ENCODE measurements at regions not wholly inside any gene's neighbourhood (a gene's known extent, or its start where the extent isn't known, plus 50 kb on each side); places are given as distances from the start of the nearest gene placed in this dataset.

DNA sequence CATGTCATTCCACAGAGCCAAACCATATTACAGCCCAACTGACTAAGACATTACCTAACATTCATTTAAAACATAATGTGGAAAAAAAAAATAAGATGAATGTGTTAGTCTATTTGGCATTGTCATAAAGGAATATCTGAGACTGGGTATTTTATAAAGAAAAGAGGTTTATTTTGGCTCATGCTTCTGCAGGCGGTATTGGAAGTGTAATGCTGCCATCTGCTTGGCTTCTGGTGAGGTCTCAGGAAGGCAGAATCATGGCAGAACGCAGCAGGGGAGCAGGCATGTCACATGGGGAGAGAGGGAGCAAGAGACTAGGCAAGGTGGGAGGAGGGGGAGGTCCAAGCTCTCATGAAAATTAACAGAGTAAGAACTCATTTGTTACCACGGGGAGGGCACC, 504.8 kb upstream of the LRATD1 start:
- no peak overlapping the region for H3K4me3 ChIP-seq
- intact Hi-C loops (cut with micrococcal nuclease; ENCODE audit: unreplicated experiment) (no loop called here), in situ Hi-C loops (cut with MboI) (no loop called here)
- no peaks in the 10 kb centered on the region for H3K9me3 ChIP-seq (replicated peaks; ENCODE audit: control insufficient read depth, insufficient read depth, low read length)
- no peak for TF ChIP-seq POU2F2 (IDR thresholded peaks at IDR 0.05; ENCODE audit: borderline replicate concordance, low read depth, low read length)
- TF ChIP-seq NBN (IDR thresholded peaks at IDR 0.05): no peak
- TF ChIP-seq, protein P1, sequence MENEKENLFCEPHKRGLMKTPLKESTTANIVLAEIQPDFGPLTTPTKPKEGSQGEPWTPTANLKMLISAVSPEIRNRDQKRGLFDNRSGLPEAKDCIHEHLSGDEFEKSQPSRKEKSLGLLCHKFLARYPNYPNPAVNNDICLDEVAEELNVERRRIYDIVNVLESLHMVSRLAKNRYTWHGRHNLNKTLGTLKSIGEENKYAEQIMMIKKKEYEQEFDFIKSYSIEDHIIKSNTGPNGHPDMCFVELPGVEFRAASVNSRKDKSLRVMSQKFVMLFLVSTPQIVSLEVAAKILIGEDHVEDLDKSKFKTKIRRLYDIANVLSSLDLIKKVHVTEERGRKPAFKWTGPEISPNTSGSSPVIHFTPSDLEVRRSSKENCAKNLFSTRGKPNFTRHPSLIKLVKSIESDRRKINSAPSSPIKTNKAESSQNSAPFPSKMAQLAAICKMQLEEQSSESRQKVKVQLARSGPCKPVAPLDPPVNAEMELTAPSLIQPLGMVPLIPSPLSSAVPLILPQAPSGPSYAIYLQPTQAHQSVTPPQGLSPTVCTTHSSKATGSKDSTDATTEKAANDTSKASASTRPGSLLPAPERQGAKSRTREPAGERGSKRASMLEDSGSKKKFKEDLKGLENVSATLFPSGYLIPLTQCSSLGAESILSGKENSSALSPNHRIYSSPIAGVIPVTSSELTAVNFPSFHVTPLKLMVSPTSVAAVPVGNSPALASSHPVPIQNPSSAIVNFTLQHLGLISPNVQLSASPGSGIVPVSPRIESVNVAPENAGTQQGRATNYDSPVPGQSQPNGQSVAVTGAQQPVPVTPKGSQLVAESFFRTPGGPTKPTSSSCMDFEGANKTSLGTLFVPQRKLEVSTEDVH (IDR thresholded peaks at IDR 0.05; ENCODE audit: low read depth, partially characterized antibody): no peak
- TF ChIP-seq ZNF592 (IDR thresholded peaks at IDR 0.05): no peak
- TF ChIP-seq CBX5 (IDR thresholded peaks at IDR 0.05; ENCODE audit: low read depth): no peak
- no peak overlapping the region for H3K9ac ChIP-seq (ENCODE audit: control insufficient read depth, insufficient read depth, low read length)
- H3K4me1 ChIP-seq (ENCODE audit: control insufficient read depth, insufficient read depth, low read length): no peaks in the 10 kb centered on the region
- H4K20me1 ChIP-seq (ENCODE audit: control insufficient read depth, insufficient read depth): no peaks in the 10 kb centered on the region
- ChIA-PET CTCF (no interaction called here), POLR2A (no interaction called here), SMC1A (ENCODE audit: uncharacterized antibody, unreplicated experiment) (no interaction called here), RAD21 (ENCODE audit: unreplicated experiment) (no interaction called here)
- no peak overlapping the region for H2AFZ ChIP-seq (ENCODE audit: control insufficient read depth, low read depth, low read length)
- H3K27me3 ChIP-seq (replicated peaks in 1 of 2; ENCODE audit: control insufficient read depth in 2 of 2, insufficient read depth in 2 of 2, low read length in 1 of 2): no peaks in the 10 kb centered on the region
- no peaks in the 10 kb centered on the region for H3K79me2 ChIP-seq (ENCODE audit: control insufficient read depth, insufficient read depth, low read length)
- no TSS peak for BruUV-seq (replicated peaks)
- no peak for ATAC-seq
- WGBS (ENCODE audit: insufficient coverage, insufficient replicate concordance, low lambda C conversion rate, missing lambda C conversion rate): 2% methylated on average over 3 of the region's 3 CpGs
- no peak for DNase-seq (ENCODE audit: low read depth, low spot score)
- H3K36me3 ChIP-seq (ENCODE audit: control insufficient read depth in 2 of 2, insufficient read depth in 2 of 2, low read length in 1 of 2): no peaks in the 10 kb centered on the region
- H3K27ac ChIP-seq (ENCODE audit: control insufficient read depth, insufficient read depth): no peak overlapping the region
- FAIRE-seq: no peak
- no peak overlapping the region for H3K4me2 ChIP-seq (ENCODE audit: control insufficient read depth, insufficient read depth)
